GM23248 (cell line): ENCODE measurements at regions not wholly inside any gene's neighbourhood (a gene's known extent, or its start where the extent isn't known, plus 50 kb on each side); places are given as distances from the start of the nearest gene placed in this dataset.

Experiments used
- DNase-seq: peaks from one replicate; pipeline ENCODE4 v3.0.0-alpha.2; 2015
- H2AFZ ChIP-seq: fragments of 200-600 bp; sonication (generic); 2 replicates; pipeline ENCODE4 v1.6.1; 2016; ENCODE audit warnings: antibody characterized with exemption
- H3F3A ChIP-seq: fragments of 200-600 bp; sonication (generic); 2 replicates; pipeline ENCODE4 v1.6.1; 2016; ENCODE audit warnings: mild to moderate bottlenecking, antibody characterized with exemption, mixed run types; ENCODE audit not compliant: insufficient read depth
- H3K27ac ChIP-seq: fragments of 200-600 bp; sonication (generic); 2 replicates; pipeline ENCODE4 v1.5.1; 2016; ENCODE audit warnings: mild to moderate bottlenecking
- H3K27me3 ChIP-seq: fragments of 200-600 bp; sonication (generic); replicated peaks from 2 replicates; pipeline ENCODE4 v1.6.1; 2016; ENCODE audit warnings: mild to moderate bottlenecking; ENCODE audit not compliant: insufficient read depth
- H3K36me3 ChIP-seq: fragments of 200-600 bp; sonication (generic); 2 replicates; pipeline ENCODE4 v1.6.1; 2016; ENCODE audit warnings: low read depth, mild to moderate bottlenecking
- H3K4me1 ChIP-seq: fragments of 200-600 bp; sonication (generic); 2 replicates; pipeline ENCODE4 v1.6.1; 2016; ENCODE audit warnings: mild to moderate bottlenecking; ENCODE audit not compliant: insufficient read depth
- H3K4me2 ChIP-seq: fragments of 200-600 bp; sonication (generic); one replicate; pipeline ENCODE4 v1.6.1; 2016; ENCODE audit warnings: mild to moderate bottlenecking; ENCODE audit not compliant: unreplicated experiment
- H3K4me3 ChIP-seq: fragments of 200-600 bp; sonication (generic); 2 replicates; pipeline ENCODE4 v1.5.1; 2016; ENCODE audit warnings: mild to moderate bottlenecking
- H3K79me2 ChIP-seq: fragments of 200-600 bp; sonication (generic); 2 replicates; pipeline ENCODE4 v1.6.1; 2016; ENCODE audit warnings: mild to moderate bottlenecking; ENCODE audit not compliant: insufficient read depth
- H3K9ac ChIP-seq: fragments of 200-600 bp; sonication (generic); 2 replicates; pipeline ENCODE4 v1.6.1; 2016; ENCODE audit warnings: mild to moderate bottlenecking
- H3K9me2 ChIP-seq: fragments of 200-600 bp; sonication (generic); 2 replicates; pipeline ENCODE4 v1.6.1; 2016; ENCODE audit warnings: mixed run types, mild to moderate bottlenecking, moderate library complexity; ENCODE audit not compliant: insufficient read depth
- H3K9me3 ChIP-seq: fragments of 200-600 bp; sonication (generic); one replicate; pipeline ENCODE4 v1.6.1; 2017; ENCODE audit warnings: low read depth
- H4K20me1 ChIP-seq: fragments of 200-600 bp; sonication (generic); 2 replicates; pipeline ENCODE4 v1.6.0; 2016; ENCODE audit not compliant: insufficient read depth
- EZH2 ChIP-seq: fragments of 200-600 bp; sonication (generic); IDR thresholded peaks from 2 replicates; pipeline ENCODE4 v1.6.1; 2018; ENCODE audit warnings: antibody characterized with exemption, mild to moderate bottlenecking; ENCODE audit not compliant: insufficient read depth, poor library complexity, severe bottlenecking
- EZH2phosphoT487 ChIP-seq: fragments of 200-600 bp; sonication (generic); IDR thresholded peaks from 2 replicates; pipeline ENCODE4 v1.6.1; 2018; ENCODE audit warnings: antibody characterized with exemption, moderate library complexity, mild to moderate bottlenecking, low read depth; ENCODE audit not compliant: insufficient read depth
- WGBS, 2 experiments: methylation state at CpG; one replicate each; pipeline ENCODE4 v1.1.6; 2015 to 2017; ENCODE audit warnings: low lambda C conversion rate in 2 of 2, low coverage in 1 of 2; ENCODE audit errors: missing lambda C conversion rate in 2 of 2; 5-methylcytosine and 5-hydroxymethylcytosine counted together
- in situ Hi-C: fragments of 300-500 bp; cut with MboI; formaldehyde crosslinking; loops from 2 replicates; pipeline ENCODE4 v1.15.0; 2020

GRCh38 chr4:19358015-19358414 is 893.7 kb upstream of the SLIT2 start:
- 36 to 40% methylated on average over 2 of the region's 2 CpGs for WGBS, 2 experiments

GRCh38 chr4:19349416-19349815 is 902.3 kb upstream of the SLIT2 start:
- whole genome bisulfite sequencing, 2 experiments: 26 to 37% methylated on average over 1 of the region's 1 CpG
- no peak overlapping the region for H3K27ac ChIP-seq
- no peaks in the 10 kb centered on the region for H3K79me2 ChIP-seq
- H2AFZ ChIP-seq: no peak overlapping the region
- no peak overlapping the region for H3K9ac ChIP-seq
- no peak for TF ChIP-seq EZH2phosphoT487
- TF ChIP-seq EZH2: no peak
- no peak for DNase-seq
- H3K9me2 ChIP-seq: no peaks in the 10 kb centered on the region
- H3K36me3 ChIP-seq: no peaks in the 10 kb centered on the region
- no peaks in the 10 kb centered on the region for H3F3A ChIP-seq
- in situ Hi-C loops: no loop called here
- H3K27me3 ChIP-seq: no peaks in the 10 kb centered on the region
- no peak overlapping the region for H3K4me2 ChIP-seq
- H3K4me1 ChIP-seq: no peaks in the 10 kb centered on the region
- no peaks in the 10 kb centered on the region for H4K20me1 ChIP-seq
- no peaks in the 10 kb centered on the region for H3K9me3 ChIP-seq
- H3K4me3 ChIP-seq: no peak overlapping the region

More at GRCh38 chr4:19358015-19358414, 893.7 kb upstream of the SLIT2 start:
- no peaks in the 10 kb centered on the region for H3K27me3 ChIP-seq
- no peak overlapping the region for H3K9ac ChIP-seq
- H2AFZ ChIP-seq: no peak overlapping the region
- no peak overlapping the region for H3K27ac ChIP-seq
- TF ChIP-seq EZH2phosphoT487: no peak
- no peak for TF ChIP-seq EZH2
- no peaks in the 10 kb centered on the region for H3K36me3 ChIP-seq
- no peak overlapping the region for H3K4me3 ChIP-seq
- H3K4me1 ChIP-seq: 0 out of 2 replicates have a peak, but pooled peaks cover 3% of the 10 kb centered on the region
- no peaks in the 10 kb centered on the region for H3K79me2 ChIP-seq
- H3K4me2 ChIP-seq: no peak overlapping the region
- no peaks in the 10 kb centered on the region for H3K9me2 ChIP-seq
- in situ Hi-C loops: no loop called here
- H3F3A ChIP-seq: peaks cover 5% of the 10 kb centered on the region; the same call in 1 of the 2 replicates
- H4K20me1 ChIP-seq: no peaks in the 10 kb centered on the region
- H3K9me3 ChIP-seq: no peaks in the 10 kb centered on the region
- peak; percentile 58 for DNase-seq

GRCh38 chr4:19348746-19349145 is 903.0 kb upstream of the SLIT2 start:
- H3K9ac ChIP-seq: no peak overlapping the region
- H3K27me3 ChIP-seq: no peaks in the 10 kb centered on the region
- no peaks in the 10 kb centered on the region for H4K20me1 ChIP-seq
- H3K4me1 ChIP-seq: no peaks in the 10 kb centered on the region
- TF ChIP-seq EZH2phosphoT487: no peak
- TF ChIP-seq EZH2: no peak
- no peaks in the 10 kb centered on the region for H3K9me2 ChIP-seq
- no peaks in the 10 kb centered on the region for H3K79me2 ChIP-seq
- H3K36me3 ChIP-seq: no peaks in the 10 kb centered on the region
- DNase-seq: peak; percentile 3
- no peaks in the 10 kb centered on the region for H3F3A ChIP-seq
- in situ Hi-C loops: no loop called here
- H3K27ac ChIP-seq: no peak overlapping the region
- H3K4me3 ChIP-seq: no peak overlapping the region
- no peaks in the 10 kb centered on the region for H3K9me3 ChIP-seq
- H3K4me2 ChIP-seq: no peak overlapping the region
- no peak overlapping the region for H2AFZ ChIP-seq

- no peak overlapping the region for H2AFZ ChIP-seq
- no peak overlapping the region for H3K4me2 ChIP-seq
- DNase-seq: no peak
- in situ Hi-C loops: no loop called here
- no peaks in the 10 kb centered on the region for H3K9me3 ChIP-seq
- 89 to 91% methylated on average over 3 of the region's 3 CpGs for WGBS, 2 experiments
- H3F3A ChIP-seq: no peaks in the 10 kb centered on the region
- no peak overlapping the region for H3K27ac ChIP-seq
- H3K79me2 ChIP-seq: no peaks in the 10 kb centered on the region
- no peaks in the 10 kb centered on the region for H3K9me2 ChIP-seq
- no peaks in the 10 kb centered on the region for H3K36me3 ChIP-seq
- no peak overlapping the region for H3K9ac ChIP-seq
- no peaks in the 10 kb centered on the region for H4K20me1 ChIP-seq
- no peaks in the 10 kb centered on the region for H3K4me1 ChIP-seq
- no peaks in the 10 kb centered on the region for H3K27me3 ChIP-seq
- TF ChIP-seq EZH2phosphoT487 (no peak), EZH2 (no peak)
- no peak overlapping the region for H3K4me3 ChIP-seq
Observed at GRCh38 chr4:19346636-19347035, 905.1 kb upstream of the SLIT2 start.

- Histone ChIP-seq H3K36me3 (no peaks in the 10 kb centered on the region), H3K4me2 (no peak overlapping the region), H3K27me3 (no peaks in the 10 kb centered on the region), H3K9me2 (no peaks in the 10 kb centered on the region), H3K4me1 (peaks cover 10% of the 10 kb centered on the region), H3K27ac (no peak overlapping the region), H3K79me2 (no peaks in the 10 kb centered on the region), H3F3A (peaks cover 7% of the 10 kb centered on the region; the same call in 1 of the 2 replicates), H2AFZ (no peak overlapping the region), H3K4me3 (no peak overlapping the region), H3K9me3 (no peaks in the 10 kb centered on the region), H4K20me1 (no peaks in the 10 kb centered on the region), H3K9ac (no peak overlapping the region)
- in situ Hi-C loops: no loop called here
- peak; percentile 33 for DNase-seq
- TF ChIP-seq EZH2phosphoT487: no peak
- TF ChIP-seq EZH2: no peak
- WGBS, 2 experiments: 54 to 58% methylated on average over 1 of the region's 1 CpG
Observed at GRCh38 chr4:19329631-19330030, 922.1 kb upstream of the SLIT2 start.
